Neutrophil (primary cell): ENCODE measurements at regions not wholly inside any gene's neighbourhood (a gene's known extent, or its start where the extent isn't known, plus 50 kb on each side); places are given as distances from the start of the nearest gene placed in this dataset.

Experiments used
- H3K27ac ChIP-seq: fragments of 200-600 bp; sonication (generic); 2 replicates; pipeline ENCODE4 v1.5.1; 2016; ENCODE audit warnings: mild to moderate bottlenecking, moderate library complexity
- H3K27me3 ChIP-seq: fragments of 200-600 bp; sonication (generic); 2 replicates; pipeline ENCODE4 v1.6.0; 2016; ENCODE audit warnings: mild to moderate bottlenecking
- H3K36me3 ChIP-seq: fragments of 200-600 bp; sonication (generic); 2 replicates; pipeline ENCODE4 v1.5.1; 2017
- H3K4me1 ChIP-seq, 2 experiments: fragments of 200-600 bp in 1 of 2; sonication (generic) in 1 of 2; 1 replicate in 1 of 2; 2 replicates in 1 of 2; pipeline versions ENCODE4 v1.5.1 to v1.6.1; 2013 to 2016; ENCODE audit warnings: low read depth in 1 of 2, low read length in 1 of 2, mild to moderate bottlenecking in 1 of 2, moderate library complexity in 1 of 2; ENCODE audit not compliant: control insufficient read depth in 1 of 2, insufficient read depth in 1 of 2
- H3K4me3 ChIP-seq, 2 experiments: fragments of 200-600 bp in 1 of 2; sonication (generic) in 1 of 2; 1 replicate in 1 of 2; 2 replicates in 1 of 2; pipeline ENCODE4 v1.5.1; 2013 to 2016; ENCODE audit warnings: low read depth in 1 of 2, low read length in 1 of 2, mild to moderate bottlenecking in 1 of 2, moderate library complexity in 1 of 2
- H3K9me3 ChIP-seq: fragments of 200-600 bp; sonication (generic); 2 replicates; pipeline ENCODE4 v1.5.1; 2016
- CTCF ChIP-seq: fragments of 200-600 bp; sonication (generic); IDR thresholded peaks from 2 replicates; pipeline ENCODE4 v1.5.1; 2016; ENCODE audit warnings: antibody characterized with exemption

DNA sequence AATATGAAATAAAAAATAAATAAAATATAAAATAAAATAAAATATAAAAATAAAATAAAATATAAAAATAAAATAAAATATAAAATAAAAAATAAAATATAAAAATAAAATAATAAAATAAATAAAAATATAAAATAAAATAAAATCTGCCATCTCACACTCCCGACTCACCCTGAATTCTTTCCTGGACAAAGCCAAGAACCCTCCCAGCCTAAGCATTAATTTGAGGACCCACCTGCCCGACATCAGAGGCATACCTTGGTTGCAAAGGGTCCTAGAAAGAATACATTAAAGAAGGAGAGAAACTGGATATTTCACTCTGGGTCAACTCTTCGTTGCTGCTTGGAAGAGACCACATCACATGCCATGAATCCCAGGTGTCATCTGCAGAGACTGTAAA is 138.3 kb downstream of the CRLF2 start:
- Histone ChIP-seq H3K4me3 (no peak overlapping the region), H3K27ac (no peak overlapping the region), H3K4me1 (no peaks in the 10 kb centered on the region), H3K27me3 (peaks cover 15% of the 10 kb centered on the region), H3K36me3 (no peaks in the 10 kb centered on the region), H3K9me3 (no peaks in the 10 kb centered on the region)
- TF ChIP-seq CTCF: no peak

GRCh38 chrX:1072637-1073377 is 139.6 kb downstream of the CRLF2 start:
- peaks cover 15% of the 10 kb centered on the region for H3K27me3 ChIP-seq

GRCh38 chrX:1071351-1071750 is 141.1 kb downstream of the CRLF2 start:
- H3K27ac ChIP-seq: no peak overlapping the region
- no peaks in the 10 kb centered on the region for H3K9me3 ChIP-seq
- no peaks in the 10 kb centered on the region for H3K4me1 ChIP-seq
- no peaks in the 10 kb centered on the region for H3K36me3 ChIP-seq
- H3K4me3 ChIP-seq: no peak overlapping the region
- TF ChIP-seq CTCF: no peak
- peaks cover under 1% of the 10 kb centered on the region for H3K27me3 ChIP-seq

More at GRCh38 chrX:1072637-1073377, 139.6 kb downstream of the CRLF2 start:
- TF ChIP-seq CTCF: no peak
- H3K9me3 ChIP-seq: no peaks in the 10 kb centered on the region
- H3K36me3 ChIP-seq: no peaks in the 10 kb centered on the region
- no peak overlapping the region for H3K27ac ChIP-seq
- no peaks in the 10 kb centered on the region for H3K4me1 ChIP-seq
- no peak overlapping the region for H3K4me3 ChIP-seq

DNA sequence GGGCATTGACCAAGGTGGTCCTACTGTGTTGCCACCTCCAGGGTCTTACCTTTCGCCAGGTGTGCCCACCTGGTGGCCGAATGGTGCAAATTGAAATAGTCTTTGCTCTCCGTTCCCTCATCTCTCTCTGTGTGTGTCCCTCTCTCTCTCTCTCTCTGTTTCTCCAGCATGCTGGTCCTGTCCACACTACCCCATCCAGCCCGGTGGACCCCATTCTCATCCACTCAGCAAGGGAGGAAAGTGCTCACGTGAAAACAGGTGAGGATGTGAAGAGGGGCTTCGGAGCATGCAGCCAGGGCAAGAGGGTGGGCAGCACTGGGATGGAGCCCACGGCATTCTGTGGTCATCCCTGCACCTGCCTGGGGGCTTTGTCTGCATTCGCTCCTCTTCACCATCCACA is 150.1 kb downstream of the CRLF2 start:
- H3K36me3 ChIP-seq: no peaks in the 10 kb centered on the region
- no peaks in the 10 kb centered on the region for H3K4me1 ChIP-seq
- H3K9me3 ChIP-seq: no peaks in the 10 kb centered on the region
- H3K4me3 ChIP-seq: no peak overlapping the region
- TF ChIP-seq CTCF: no peak
- no peaks in the 10 kb centered on the region for H3K27me3 ChIP-seq
- no peak overlapping the region for H3K27ac ChIP-seq

DNA sequence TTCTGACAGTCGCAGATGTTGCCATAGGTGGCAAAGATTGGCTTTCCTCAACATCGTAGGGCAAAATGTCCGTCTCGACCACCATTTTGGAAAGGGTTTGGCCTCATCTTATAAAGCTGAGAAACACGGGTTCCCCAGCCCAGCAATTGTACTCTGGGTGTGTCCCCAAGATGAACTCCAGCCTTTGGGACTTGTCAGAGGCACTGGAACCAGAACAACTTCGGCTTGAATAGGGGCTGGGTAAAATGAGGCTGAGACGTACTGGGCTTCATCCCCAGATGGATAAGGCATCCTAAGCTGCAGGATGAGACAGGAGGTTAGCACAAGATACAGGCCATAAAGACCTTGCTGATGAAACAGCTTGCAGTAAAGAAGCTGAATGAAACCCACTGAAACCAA is 151.9 kb downstream of the CRLF2 start:
- H3K9me3 ChIP-seq: no peaks in the 10 kb centered on the region
- H3K4me3 ChIP-seq: no peak overlapping the region

More for the DNA sequence above, 151.9 kb downstream of the CRLF2 start:
- Histone ChIP-seq H3K27me3 (no peaks in the 10 kb centered on the region), H3K36me3 (no peaks in the 10 kb centered on the region), H3K27ac (no peak overlapping the region), H3K4me1 (no peaks in the 10 kb centered on the region)
- TF ChIP-seq CTCF: no peak
